ENCODE measurements at regions not wholly inside any gene's neighbourhood (a gene's known extent, or its start where the extent isn't known, plus 50 kb on each side); places are given as distances from the start of the nearest gene placed in this dataset.

- Histone ChIP-seq H3K79me1 (ENCODE audit: low read depth, low read length) (no peaks in the 10 kb centered on the region), H2AFZ (ENCODE audit: low read length) (no peak overlapping the region)
Observed at GRCh38 chr9:29844251-29844650, 2271.0 kb upstream of the C9orf72 start.

More at GRCh38 chr9:29844251-29844650, 2271.0 kb upstream of the C9orf72 start:
- Histone ChIP-seq H3K23ac (ENCODE audit: insufficient read length) (no peak overlapping the region), H4K8ac (ENCODE audit: extremely low read depth, insufficient read depth, low read length) (no peak overlapping the region), H2BK20ac (ENCODE audit: low read length) (no peak overlapping the region), H3K18ac (ENCODE audit: extremely low read depth, low read length) (no peak overlapping the region), H2BK120ac (replicated peaks; ENCODE audit: low read depth, low read length) (no peak overlapping the region), H2AK5ac (ENCODE audit: low read depth, low read length) (no peak overlapping the region), H3K4me2 (ENCODE audit: insufficient read depth in 1 of 2, low read depth in 2 of 2, low read length in 2 of 2) (no peak overlapping the region), H3K79me2 (ENCODE audit: control insufficient read depth in 1 of 2, insufficient read depth in 2 of 2, low read length in 2 of 2) (no peaks in the 10 kb centered on the region), H3K23me2 (ENCODE audit: low read depth, low read length) (no peaks in the 10 kb centered on the region), H3K4me3 (ENCODE audit: extremely low read depth in 1 of 4, insufficient read depth in 2 of 4, low read depth in 3 of 4, low read length in 4 of 4) (no peak overlapping the region), H3K4ac (replicated peaks; ENCODE audit: insufficient read length, low read depth, low read length) (no peak overlapping the region), H3K14ac (ENCODE audit: insufficient read length) (no peak overlapping the region), H4K20me1 (replicated peaks in 1 of 2; ENCODE audit: control insufficient read depth in 1 of 2, insufficient read depth in 2 of 2, low read length in 2 of 2) (no peaks in the 10 kb centered on the region), H2BK15ac (ENCODE audit: low read length) (no peak overlapping the region), H3K9me3 (ENCODE audit: insufficient read depth in 2 of 2, low read depth in 1 of 2, low read length in 1 of 2) (no peaks in the 10 kb centered on the region), H3K4me1 (replicated peaks in 1 of 4; ENCODE audit: control insufficient read depth in 3 of 4, insufficient read depth in 4 of 4, low read length in 3 of 4) (no peaks in the 10 kb centered on the region), H3K36me3 (ENCODE audit: control insufficient read depth in 2 of 4, insufficient read depth in 4 of 4, low read length in 3 of 4) (no peaks in the 10 kb centered on the region), H3K56ac (replicated peaks; ENCODE audit: insufficient read length, low read depth, low read length) (no peak overlapping the region), H3K27ac (ENCODE audit: low read depth, low read length) (no peak overlapping the region), H2BK5ac (ENCODE audit: low read depth, low read length) (no peak overlapping the region), H3K9ac (replicated peaks in 1 of 4; ENCODE audit: extremely low read depth in 1 of 4, low read depth in 3 of 4, low read length in 3 of 4) (no peak overlapping the region), H3K27me3 (replicated peaks in 1 of 4; ENCODE audit: control insufficient read depth in 3 of 4, extremely low read depth in 1 of 4, insufficient read depth in 3 of 4, low read length in 3 of 4) (no peaks in the 10 kb centered on the region), H2BK12ac (ENCODE audit: low read depth, low read length) (no peak overlapping the region), H4K5ac (ENCODE audit: insufficient read length, low read depth, low read length) (no peak overlapping the region), H4K91ac (replicated peaks; ENCODE audit: insufficient read length, low read length) (no peak overlapping the region)
- 90% methylated on average over 1 of the region's 1 CpG; no CpG with 5 or more reads in 1 of the 2 experiments for WGBS, 2 experiments (ENCODE audit: extremely low coverage in 1 of 2, insufficient coverage in 1 of 2, insufficient read length in 1 of 2, insufficient replicate concordance in 2 of 2, low coverage in 1 of 2, low lambda C conversion rate in 2 of 2, missing lambda C conversion rate in 1 of 2)
- no peak for DNase-seq (ENCODE audit: low read depth in 1 of 2, low spot score in 2 of 2)
- CTCF ChIA-PET (ENCODE audit: partially characterized antibody) = interaction anchor here (0.5 kb wide), 1 partner anchor 108 kb away, joined by 4 read pairs; no protein-coding TSS in a partner anchor
- no peak for TF ChIP-seq GTF2F1 (IDR thresholded peaks at IDR 0.05; ENCODE audit: borderline replicate concordance, low read depth, low read length)
- no peak for TF ChIP-seq KDM1A (IDR thresholded peaks at IDR 0.05; ENCODE audit: borderline replicate concordance, low read length)
- TF ChIP-seq RBBP5 (IDR thresholded peaks at IDR 0.05; ENCODE audit: borderline replicate concordance, low read depth, low read length) = no peak
- TF ChIP-seq POU5F1 (IDR thresholded peaks at IDR 0.05; ENCODE audit: low read depth, low read length) = no peak
- no peak for TF ChIP-seq EZH2 (IDR thresholded peaks at IDR 0.05; ENCODE audit: low read depth, low read length, severe bottlenecking)
- no peak for TF ChIP-seq SIRT6 (IDR thresholded peaks at IDR 0.05; ENCODE audit: low read length)
- no peak for TF ChIP-seq SUZ12 (IDR thresholded peaks at IDR 0.05; ENCODE audit: low read length)
- TF ChIP-seq RFX5 (IDR thresholded peaks at IDR 0.05; ENCODE audit: borderline replicate concordance, low read depth, low read length) = no peak
- no peak for FAIRE-seq
- POLR2A ChIA-PET (ENCODE audit: partially characterized antibody) = no interaction called here
